ENCODE measurements at regions not wholly inside any gene's neighbourhood (a gene's known extent, or its start where the extent isn't known, plus 50 kb on each side); places are given as distances from the start of the nearest gene placed in this dataset.

DNA sequence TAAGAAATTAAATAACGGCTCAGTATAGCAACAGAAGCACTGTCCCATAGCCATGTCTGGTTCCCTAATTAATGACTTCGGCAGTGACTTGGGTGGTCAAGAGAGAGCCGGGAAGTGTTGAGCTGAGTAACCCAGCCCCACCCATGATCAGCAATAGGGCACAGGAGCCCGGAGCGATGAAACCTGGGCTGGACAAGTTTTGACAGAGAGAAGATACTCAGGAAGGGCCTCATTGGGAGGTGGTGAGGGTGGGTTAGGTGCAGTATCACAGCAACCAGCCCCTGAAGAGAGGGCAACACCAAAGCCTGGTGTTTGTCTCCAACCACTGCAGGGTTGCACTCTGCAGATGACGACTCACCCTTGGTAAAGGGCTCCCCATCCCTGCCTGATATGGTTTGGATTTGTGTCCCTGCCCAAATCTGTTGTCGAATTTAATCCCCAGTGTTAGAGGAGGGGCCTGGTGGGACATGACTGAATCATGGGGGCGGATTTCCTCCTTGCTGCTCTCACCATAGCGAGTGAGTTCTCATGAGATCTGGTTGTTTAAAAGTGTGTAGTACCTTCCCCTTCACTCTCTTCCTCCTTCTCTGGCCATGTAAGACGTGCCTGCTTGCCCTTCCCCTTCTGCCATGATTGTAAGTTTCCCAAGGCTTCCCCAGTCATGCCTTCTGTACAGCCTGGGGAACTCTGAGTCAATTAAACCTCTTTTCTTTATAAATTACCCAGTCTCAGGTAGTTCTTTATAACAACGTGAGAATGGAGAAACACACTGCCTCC lies 124.9 kb upstream of the MED13L start:
- Histone ChIP-seq H3K9ac (ENCODE audit: insufficient read depth in 1 of 2, low read length in 2 of 2) (no peak overlapping the region), H3K9me3 (ENCODE audit: control insufficient read depth in 4 of 4, insufficient read depth in 3 of 4, low read length in 3 of 4) (peaks cover 0 to 5% (median under 1%) of the 10 kb centered on the region in 4 donors), H3K4me1 (ENCODE audit: control insufficient read depth in 5 of 5, insufficient read depth in 5 of 5, low read length in 5 of 5) (peaks cover 0 to 12% (median 4%) of the 10 kb centered on the region in 5 donors), H3K27me3 (ENCODE audit: control insufficient read depth in 3 of 3, insufficient read depth in 3 of 3, low read length in 2 of 3) (no peaks in the 10 kb centered on the region), H3K36me3 (ENCODE audit: control insufficient read depth in 4 of 4, insufficient read depth in 4 of 4, low read length in 4 of 4) (no peaks in the 10 kb centered on the region), H3K27ac (ENCODE audit: low read depth in 1 of 2, low read length in 1 of 2) (no peak overlapping the region), H3K4me3 (no peak overlapping the region)
- no peak for TF ChIP-seq CTCF (IDR thresholded peaks at IDR 0.05; ENCODE audit: control extremely low read depth, extremely low read depth)
- DNase-seq: no peak
- 87 to 88% methylated on average over 11 of the region's 11 CpGs for WGBS, 2 donors
- ATAC-seq (ENCODE audit: insufficient read depth, low FRiP score): no peak

DNA sequence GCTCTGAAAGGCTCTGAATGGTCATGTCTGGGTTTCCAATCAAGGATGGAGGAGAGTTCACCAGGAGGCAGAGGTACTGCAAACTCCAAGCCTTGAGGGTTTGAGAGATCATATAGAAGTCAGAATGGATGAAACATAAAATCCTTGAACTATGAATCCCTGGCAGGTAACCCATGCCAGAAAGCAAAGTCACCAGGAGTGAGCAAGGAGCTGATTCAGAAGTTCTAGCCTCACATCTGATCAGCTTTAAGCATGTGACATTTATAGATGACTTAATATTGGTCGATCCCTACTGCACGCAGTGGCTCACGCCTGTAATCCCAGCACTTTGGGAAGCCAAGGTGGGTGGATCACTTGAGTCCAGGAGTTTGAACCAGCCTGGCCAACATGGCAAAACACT lies 126.1 kb upstream of the MED13L start:
- peaks cover 0 to 2% (median under 1%) of the 10 kb centered on the region in 4 donors for H3K9me3 ChIP-seq (ENCODE audit: control insufficient read depth in 4 of 4, insufficient read depth in 3 of 4, low read length in 3 of 4)
- WGBS, 2 donors: 93 to 98% methylated on average over 3 of the region's 3 CpGs
- no peaks in the 10 kb centered on the region for H3K36me3 ChIP-seq (ENCODE audit: control insufficient read depth in 4 of 4, insufficient read depth in 4 of 4, low read length in 4 of 4)
- DNase-seq (no peak), ATAC-seq (ENCODE audit: insufficient read depth, low FRiP score) (no peak)
- no peak overlapping the region for H3K4me3 ChIP-seq
- no peak for TF ChIP-seq CTCF (IDR thresholded peaks at IDR 0.05; ENCODE audit: control extremely low read depth, extremely low read depth)
- no peak overlapping the region for H3K27ac ChIP-seq (ENCODE audit: low read depth in 1 of 2, low read length in 1 of 2)
- H3K9ac ChIP-seq (ENCODE audit: insufficient read depth in 1 of 2, low read length in 2 of 2): no peak overlapping the region
- H3K27me3 ChIP-seq (ENCODE audit: control insufficient read depth in 3 of 3, insufficient read depth in 3 of 3, low read length in 2 of 3): no peaks in the 10 kb centered on the region
- peaks cover 0 to 12% (median 4%) of the 10 kb centered on the region in 5 donors for H3K4me1 ChIP-seq (ENCODE audit: control insufficient read depth in 5 of 5, insufficient read depth in 5 of 5, low read length in 5 of 5)

- H3K27ac ChIP-seq (ENCODE audit: low read depth in 1 of 2, low read length in 1 of 2): no peak overlapping the region
- 93 to 95% methylated on average over 14 of the region's 14 CpGs for WGBS, 2 donors
- no peaks in the 10 kb centered on the region for H3K36me3 ChIP-seq (ENCODE audit: control insufficient read depth in 4 of 4, insufficient read depth in 4 of 4, low read length in 4 of 4)
- DNase-seq (peak; percentile 41 to 68 (median 54)), ATAC-seq (ENCODE audit: insufficient read depth, low FRiP score) (no peak)
- H3K4me1 ChIP-seq (ENCODE audit: control insufficient read depth in 5 of 5, insufficient read depth in 5 of 5, low read length in 5 of 5): peaks cover 0 to 12% (median 4%) of the 10 kb centered on the region in 5 donors
- no peak overlapping the region for H3K4me3 ChIP-seq
- H3K9me3 ChIP-seq (ENCODE audit: control insufficient read depth in 4 of 4, insufficient read depth in 3 of 4, low read length in 3 of 4): peaks cover 0 to 2% (median 0%) of the 10 kb centered on the region in 4 donors
- H3K27me3 ChIP-seq (ENCODE audit: control insufficient read depth in 3 of 3, insufficient read depth in 3 of 3, low read length in 2 of 3): no peaks in the 10 kb centered on the region
- no peak for TF ChIP-seq CTCF (IDR thresholded peaks at IDR 0.05; ENCODE audit: control extremely low read depth, extremely low read depth)
- H3K9ac ChIP-seq (ENCODE audit: insufficient read depth in 1 of 2, low read length in 2 of 2): no peak overlapping the region
Measured at GRCh38 chr12:116404247-116404646, 126.8 kb upstream of the MED13L start.

All from lung (tissue), 11 donors.